OCI-LY7 (cell line): ENCODE measurements at regions not wholly inside any gene's neighbourhood (a gene's known extent, or its start where the extent isn't known, plus 50 kb on each side); places are given as distances from the start of the nearest gene placed in this dataset.

Experiments used
- EZH2phosphoT487 ChIP-seq: fragments of 200-600 bp; sonication (generic); IDR thresholded peaks from 2 replicates; pipeline ENCODE4 v1.6.1; 2018; ENCODE audit warnings: low read depth, borderline replicate concordance, mild to moderate bottlenecking, mixed run types, antibody characterized with exemption, low read length, moderate library complexity, mixed read lengths
- TF ChIP-seq, protein P1 (sequence below): fragments of 200-600 bp; sonication (generic); conservative IDR thresholded peaks from 2 replicates; pipeline ENCODE4 v1.5.1; 2014; ENCODE audit warnings: mild to moderate bottlenecking, antibody characterized with exemption, low read length, moderate library complexity, mixed read lengths

DNA sequence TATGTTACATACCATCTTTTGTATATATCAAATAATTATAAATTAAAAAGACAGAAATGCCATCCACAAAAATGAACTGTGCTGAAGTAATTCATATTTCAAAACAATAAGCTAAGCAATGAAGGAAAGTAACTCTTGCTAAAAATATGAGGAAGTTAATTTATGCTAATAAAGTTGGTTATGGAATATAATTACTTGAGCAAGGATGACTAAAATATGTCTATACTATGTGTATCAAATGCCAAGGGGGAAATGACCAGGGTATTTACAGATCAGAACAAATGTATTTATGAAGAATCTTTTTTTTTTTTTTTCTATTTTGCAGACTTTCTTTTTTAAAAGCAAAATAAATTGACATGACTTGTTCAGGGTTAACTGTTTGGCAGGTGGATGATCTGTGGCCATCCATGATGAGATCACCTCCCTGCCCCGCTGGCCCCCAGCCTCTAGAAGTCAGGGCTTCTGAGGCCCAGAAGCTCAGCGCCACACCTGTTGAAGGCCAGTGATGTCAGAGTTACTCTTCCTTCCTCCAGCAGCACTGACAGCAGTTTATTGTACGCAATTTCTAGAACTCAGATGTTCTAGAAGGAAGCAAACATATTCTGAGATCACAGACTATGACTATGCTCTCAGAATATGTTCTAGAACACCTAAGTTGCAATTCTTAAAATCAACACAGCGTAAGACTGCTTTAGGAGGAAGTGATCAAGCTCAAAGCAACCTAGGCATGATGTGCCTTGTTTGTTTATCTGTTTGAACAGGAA, 196.1 kb upstream of the KLF14 start:
- TF ChIP-seq, protein P1, sequence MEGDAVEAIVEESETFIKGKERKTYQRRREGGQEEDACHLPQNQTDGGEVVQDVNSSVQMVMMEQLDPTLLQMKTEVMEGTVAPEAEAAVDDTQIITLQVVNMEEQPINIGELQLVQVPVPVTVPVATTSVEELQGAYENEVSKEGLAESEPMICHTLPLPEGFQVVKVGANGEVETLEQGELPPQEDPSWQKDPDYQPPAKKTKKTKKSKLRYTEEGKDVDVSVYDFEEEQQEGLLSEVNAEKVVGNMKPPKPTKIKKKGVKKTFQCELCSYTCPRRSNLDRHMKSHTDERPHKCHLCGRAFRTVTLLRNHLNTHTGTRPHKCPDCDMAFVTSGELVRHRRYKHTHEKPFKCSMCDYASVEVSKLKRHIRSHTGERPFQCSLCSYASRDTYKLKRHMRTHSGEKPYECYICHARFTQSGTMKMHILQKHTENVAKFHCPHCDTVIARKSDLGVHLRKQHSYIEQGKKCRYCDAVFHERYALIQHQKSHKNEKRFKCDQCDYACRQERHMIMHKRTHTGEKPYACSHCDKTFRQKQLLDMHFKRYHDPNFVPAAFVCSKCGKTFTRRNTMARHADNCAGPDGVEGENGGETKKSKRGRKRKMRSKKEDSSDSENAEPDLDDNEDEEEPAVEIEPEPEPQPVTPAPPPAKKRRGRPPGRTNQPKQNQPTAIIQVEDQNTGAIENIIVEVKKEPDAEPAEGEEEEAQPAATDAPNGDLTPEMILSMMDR = no peak
- no peak for TF ChIP-seq EZH2phosphoT487
